ENCODE measurements at regions not wholly inside any gene's neighbourhood (a gene's known extent, or its start where the extent isn't known, plus 50 kb on each side); places are given as distances from the start of the nearest gene placed in this dataset.
A peak's percentile ranks its signal among the peaks of the same experiment; 100 is the strongest.

DNA sequence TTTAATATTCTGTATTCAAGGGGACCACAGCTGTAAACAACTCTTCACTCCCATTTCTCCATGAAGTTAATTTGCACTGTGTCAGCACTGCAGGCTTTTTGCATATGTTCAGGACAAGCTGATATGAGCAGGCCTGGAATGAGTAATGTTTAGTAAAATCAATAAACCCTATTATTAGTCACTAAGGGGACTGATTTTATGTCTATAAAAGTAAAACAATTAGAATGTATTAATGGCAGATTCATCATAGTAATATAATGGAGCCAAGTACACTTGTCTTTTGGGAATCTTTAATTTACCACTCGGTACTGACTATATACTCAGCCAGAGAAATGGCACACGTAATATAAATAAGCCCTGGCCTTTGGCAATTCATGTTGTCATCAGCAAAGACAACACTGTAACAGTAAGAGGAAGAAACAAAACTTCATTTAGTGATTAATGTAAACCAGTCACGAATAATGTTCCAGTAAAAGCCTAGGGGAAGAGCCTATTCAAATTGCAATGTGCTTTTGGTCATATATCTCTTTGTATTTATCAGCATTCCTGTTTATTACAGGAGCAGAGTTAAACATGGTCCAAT, 111.6 kb downstream of the ZNF608 start:
- peak; percentile 50; the same call in 2 of the 3 replicates for ATAC-seq

DNA sequence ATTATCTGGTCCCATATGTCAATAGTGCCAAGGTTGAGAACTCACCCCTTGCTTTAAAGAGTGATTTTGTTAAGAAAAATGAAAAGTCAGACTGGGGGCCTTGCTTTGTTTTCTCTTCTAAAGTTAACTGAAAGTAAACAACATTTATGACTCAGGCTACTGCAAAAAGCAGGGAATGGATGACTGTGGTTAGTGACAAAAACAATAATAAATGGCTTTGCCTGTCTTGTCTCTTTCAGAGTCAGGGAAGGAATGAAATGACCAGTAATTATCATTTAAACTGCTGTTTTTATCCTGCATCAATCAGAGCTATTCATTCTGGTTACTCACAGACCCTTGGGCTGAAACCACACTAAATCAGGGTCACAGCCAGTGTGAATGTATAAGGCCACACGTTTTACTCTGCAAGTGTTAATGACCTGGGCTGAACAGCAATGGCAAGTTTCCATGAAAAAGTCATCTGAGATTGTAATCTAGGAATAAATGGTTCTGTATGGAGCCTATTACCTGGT, 112.2 kb downstream of the ZNF608 start:
- TF ChIP-seq ISL1 (CRISPR knock-in tag; IDR thresholded peaks at IDR 0.05) (no peak), ZC3H10 (CRISPR knock-in tag; IDR thresholded peaks at IDR 0.05) (no peak)
- peak; percentile 35 for ATAC-seq

More for the DNA sequence above, 111.6 kb downstream of the ZNF608 start:
- TF ChIP-seq CSDC2 (CRISPR knock-in tag; IDR thresholded peaks at IDR 0.05): no peak
- TF ChIP-seq, protein P1, sequence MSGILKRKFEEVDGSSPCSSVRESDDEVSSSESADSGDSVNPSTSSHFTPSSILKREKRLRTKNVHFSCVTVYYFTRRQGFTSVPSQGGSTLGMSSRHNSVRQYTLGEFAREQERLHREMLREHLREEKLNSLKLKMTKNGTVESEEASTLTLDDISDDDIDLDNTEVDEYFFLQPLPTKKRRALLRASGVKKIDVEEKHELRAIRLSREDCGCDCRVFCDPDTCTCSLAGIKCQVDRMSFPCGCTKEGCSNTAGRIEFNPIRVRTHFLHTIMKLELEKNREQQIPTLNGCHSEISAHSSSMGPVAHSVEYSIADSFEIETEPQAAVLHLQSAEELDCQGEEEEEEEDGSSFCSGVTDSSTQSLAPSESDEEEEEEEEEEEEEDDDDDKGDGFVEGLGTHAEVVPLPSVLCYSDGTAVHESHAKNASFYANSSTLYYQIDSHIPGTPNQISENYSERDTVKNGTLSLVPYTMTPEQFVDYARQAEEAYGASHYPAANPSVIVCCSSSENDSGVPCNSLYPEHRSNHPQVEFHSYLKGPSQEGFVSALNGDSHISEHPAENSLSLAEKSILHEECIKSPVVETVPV (CRISPR knock-in tag; IDR thresholded peaks at IDR 0.05): no peak

- TF ChIP-seq BACH2 (CRISPR knock-in tag; IDR thresholded peaks at IDR 0.05; ENCODE audit: borderline replicate concordance) (no peak), ZNF70 (CRISPR knock-in tag; IDR thresholded peaks at IDR 0.05) (no peak), ZFP3 (CRISPR knock-in tag; IDR thresholded peaks at IDR 0.05) (no peak), ISL1 (CRISPR knock-in tag; IDR thresholded peaks at IDR 0.05) (no peak), RARB (CRISPR knock-in tag; IDR thresholded peaks at IDR 0.05) (no peak), CREB5 (CRISPR knock-in tag; IDR thresholded peaks at IDR 0.05; ENCODE audit: low read depth) (no peak), ZNF8 (CRISPR knock-in tag; IDR thresholded peaks at IDR 0.05) (no peak), ZFP30 (CRISPR knock-in tag; IDR thresholded peaks at IDR 0.05) (no peak), ARNTL (CRISPR knock-in tag; IDR thresholded peaks at IDR 0.05; ENCODE audit: borderline replicate concordance, low read depth) (no peak)
- TF ChIP-seq, protein P2, sequence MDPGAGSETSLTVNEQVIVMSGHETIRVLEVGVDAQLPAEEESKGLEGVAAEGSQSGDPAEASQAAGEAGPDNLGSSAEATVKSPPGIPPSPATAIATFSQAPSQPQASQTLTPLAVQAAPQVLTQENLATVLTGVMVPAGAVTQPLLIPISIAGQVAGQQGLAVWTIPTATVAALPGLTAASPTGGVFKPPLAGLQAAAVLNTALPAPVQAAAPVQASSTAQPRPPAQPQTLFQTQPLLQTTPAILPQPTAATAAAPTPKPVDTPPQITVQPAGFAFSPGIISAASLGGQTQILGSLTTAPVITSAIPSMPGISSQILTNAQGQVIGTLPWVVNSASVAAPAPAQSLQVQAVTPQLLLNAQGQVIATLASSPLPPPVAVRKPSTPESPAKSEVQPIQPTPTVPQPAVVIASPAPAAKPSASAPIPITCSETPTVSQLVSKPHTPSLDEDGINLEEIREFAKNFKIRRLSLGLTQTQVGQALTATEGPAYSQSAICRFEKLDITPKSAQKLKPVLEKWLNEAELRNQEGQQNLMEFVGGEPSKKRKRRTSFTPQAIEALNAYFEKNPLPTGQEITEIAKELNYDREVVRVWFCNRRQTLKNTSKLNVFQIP (CRISPR knock-in tag; IDR thresholded peaks at IDR 0.05; ENCODE audit: borderline replicate concordance, low read depth): no peak
- TF ChIP-seq, protein P3, sequence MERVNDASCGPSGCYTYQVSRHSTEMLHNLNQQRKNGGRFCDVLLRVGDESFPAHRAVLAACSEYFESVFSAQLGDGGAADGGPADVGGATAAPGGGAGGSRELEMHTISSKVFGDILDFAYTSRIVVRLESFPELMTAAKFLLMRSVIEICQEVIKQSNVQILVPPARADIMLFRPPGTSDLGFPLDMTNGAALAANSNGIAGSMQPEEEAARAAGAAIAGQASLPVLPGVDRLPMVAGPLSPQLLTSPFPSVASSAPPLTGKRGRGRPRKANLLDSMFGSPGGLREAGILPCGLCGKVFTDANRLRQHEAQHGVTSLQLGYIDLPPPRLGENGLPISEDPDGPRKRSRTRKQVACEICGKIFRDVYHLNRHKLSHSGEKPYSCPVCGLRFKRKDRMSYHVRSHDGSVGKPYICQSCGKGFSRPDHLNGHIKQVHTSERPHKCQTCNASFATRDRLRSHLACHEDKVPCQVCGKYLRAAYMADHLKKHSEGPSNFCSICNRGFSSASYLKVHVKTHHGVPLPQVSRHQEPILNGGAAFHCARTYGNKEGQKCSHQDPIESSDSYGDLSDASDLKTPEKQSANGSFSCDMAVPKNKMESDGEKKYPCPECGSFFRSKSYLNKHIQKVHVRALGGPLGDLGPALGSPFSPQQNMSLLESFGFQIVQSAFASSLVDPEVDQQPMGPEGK (CRISPR knock-in tag; IDR thresholded peaks at IDR 0.05; ENCODE audit: borderline replicate concordance): no peak
- ATAC-seq: no peak
Measured at GRCh38 chr5:124633209-124633608, 113.2 kb downstream of the ZNF608 start.

- no peak for TF ChIP-seq ISL1 (CRISPR knock-in tag; IDR thresholded peaks at IDR 0.05)
- TF ChIP-seq TOX (CRISPR knock-in tag; IDR thresholded peaks at IDR 0.05; ENCODE audit: borderline replicate concordance): no peak
- TF ChIP-seq ZNF565 (CRISPR knock-in tag; conservative IDR thresholded peaks at IDR 0.05; ENCODE audit: low read depth): no peak
- no peak for TF ChIP-seq ZNF8 (CRISPR knock-in tag; IDR thresholded peaks at IDR 0.05)
- TF ChIP-seq RARB (CRISPR knock-in tag; IDR thresholded peaks at IDR 0.05): no peak
- no peak for TF ChIP-seq ZNF70 (CRISPR knock-in tag; IDR thresholded peaks at IDR 0.05)
- no peak for TF ChIP-seq GLIS3 (CRISPR knock-in tag; IDR thresholded peaks at IDR 0.05)
- no peak for TF ChIP-seq ESRRG (CRISPR knock-in tag; IDR thresholded peaks at IDR 0.05)
- ATAC-seq: no peak
Measured at GRCh38 chr5:124631874-124632550, 114.4 kb downstream of the ZNF608 start.
